ENCODE measurements at regions not wholly inside any gene's neighbourhood (a gene's known extent, or its start where the extent isn't known, plus 50 kb on each side); places are given as distances from the start of the nearest gene placed in this dataset.
"Not testable (repeated sequence)": the region's sequence is repeated elsewhere in the genome, so short reads cannot be mapped to it uniquely, and the experiment has no call there.

GRCh38 chr10:33861016-33861704 lies 526.7 kb upstream of the NRP1 start:
- no peak for DNase-seq

- no peak for DNase-seq
These were observed 526.1 kb upstream of the NRP1 start for GRCh38 chr10:33860552-33860951.

GRCh38 chr10:33859319-33860022 lies 525.0 kb upstream of the NRP1 start:
- DNase-seq: no peak

- no peak for DNase-seq
These were observed 523.9 kb upstream of the NRP1 start for GRCh38 chr10:33858326-33858725.

GRCh38 chr10:33853221-33853620 lies 518.8 kb upstream of the NRP1 start:
- DNase-seq: not testable (repeated sequence)

GRCh38 chr10:33843379-33843778 lies 508.9 kb upstream of the NRP1 start:
- DNase-seq: no peak

- DNase-seq: no peak
These were observed 507.2 kb upstream of the NRP1 start for GRCh38 chr10:33841678-33842077.

GRCh38 chr10:33838731-33839130 lies 504.3 kb upstream of the NRP1 start:
- DNase-seq: no peak

GRCh38 chr10:33837736-33838135 lies 503.3 kb upstream of the NRP1 start:
- DNase-seq: no peak

GRCh38 chr10:33835556-33835955 lies 501.1 kb upstream of the NRP1 start:
- no peak for DNase-seq

- no peak for DNase-seq
These were observed 499.1 kb upstream of the NRP1 start for GRCh38 chr10:33833566-33833965.

GRCh38 chr10:33832124-33832787 lies 497.8 kb upstream of the NRP1 start:
- DNase-seq: no peak

GRCh38 chr10:33831591-33831990 lies 497.1 kb upstream of the NRP1 start:
- no peak for DNase-seq

- not testable (repeated sequence) for DNase-seq
These were observed 495.4 kb upstream of the NRP1 start for GRCh38 chr10:33829899-33830298.

GRCh38 chr10:33828592-33828991 lies 494.1 kb upstream of the NRP1 start:
- no peak for DNase-seq

GRCh38 chr10:33826186-33826585 lies 491.7 kb upstream of the NRP1 start:
- no peak for DNase-seq

GRCh38 chr10:33822774-33823173 lies 488.3 kb upstream of the NRP1 start:
- DNase-seq: no peak

- no peak for DNase-seq
These were observed 486.1 kb upstream of the NRP1 start for GRCh38 chr10:33820531-33820930.

- peak; percentile 29 for DNase-seq
These were observed 484.7 kb upstream of the NRP1 start for GRCh38 chr10:33819206-33819605.

GRCh38 chr10:33818343-33818742 lies 483.9 kb upstream of the NRP1 start:
- DNase-seq: no peak

- DNase-seq: no peak
These were observed 483.1 kb upstream of the NRP1 start for GRCh38 chr10:33817605-33818004.

GRCh38 chr10:33815776-33816175 lies 481.3 kb upstream of the NRP1 start:
- no peak for DNase-seq

GRCh38 chr10:33813871-33814270 lies 479.4 kb upstream of the NRP1 start:
- DNase-seq: no peak

- DNase-seq: no peak
These were observed 478.9 kb upstream of the NRP1 start for GRCh38 chr10:33813415-33813814.

All from skin of body (tissue), 1 donor.